ENCODE measurements at regions not wholly inside any gene's neighbourhood (a gene's known extent, or its start where the extent isn't known, plus 50 kb on each side); places are given as distances from the start of the nearest gene placed in this dataset.
A peak's percentile ranks its signal among the peaks of the same experiment; 100 is the strongest.

- no peak for DNase-seq (ENCODE audit: low read depth, low spot score)
- H3K4me3 ChIP-seq (ENCODE audit: low read depth, low read length), result no peak overlapping the region
- POLR2A ChIA-PET, result no interaction called here
- CTCF ChIA-PET, result interaction anchor here (0.9 to 2.7 kb wide), 3 partner anchors 9 to 17 kb away, joined by 3 to 8 read pairs (median 3); no protein-coding TSS in a partner anchor
- TF ChIP-seq CTCF (IDR thresholded peaks at IDR 0.05; ENCODE audit: insufficient read depth, low read length, missing control alignments), result no peak
These were observed 86.4 kb upstream of the IFNE start for GRCh38 chr9:21568484-21568883.

- no peak for DNase-seq (ENCODE audit: low read depth, low spot score)
- H3K4me3 ChIP-seq (ENCODE audit: low read depth, low read length), result no peak overlapping the region
- TF ChIP-seq CTCF (IDR thresholded peaks at IDR 0.05; ENCODE audit: insufficient read depth, low read length, missing control alignments), result no peak
- CTCF ChIA-PET, result interaction anchor here (0.6 to 2.7 kb wide), 4 partner anchors 8 to 67 kb away, joined by 3 to 8 read pairs (median 4); no protein-coding TSS in a partner anchor
- POLR2A ChIA-PET, result no interaction called here
These were observed 87.6 kb upstream of the IFNE start for GRCh38 chr9:21569721-21570120.

GRCh38 chr9:21570643-21571275 is 88.6 kb upstream of the IFNE start:
- TF ChIP-seq CTCF (IDR thresholded peaks at IDR 0.05; ENCODE audit: insufficient read depth, low read length, missing control alignments), result no peak
- H3K4me3 ChIP-seq (ENCODE audit: low read depth, low read length), result no peak overlapping the region
- CTCF ChIA-PET, result interaction anchor here (0.8 to 3.4 kb wide), 5 partner anchors 9 to 218 kb away, joined by 3 to 11 read pairs (median 5); no protein-coding TSS in a partner anchor
- no peak for DNase-seq (ENCODE audit: low read depth, low spot score)
- POLR2A ChIA-PET, result no interaction called here

GRCh38 chr9:21574261-21574660 is 92.1 kb upstream of the IFNE start:
- ChIA-PET CTCF (interaction anchor here (0.9 to 3.4 kb wide), 4 partner anchors 12 to 215 kb away, joined by 3 to 11 read pairs (median 4); no protein-coding TSS in a partner anchor), POLR2A (no interaction called here)
- H3K4me3 ChIP-seq (ENCODE audit: low read depth, low read length), result no peak overlapping the region
- no peak for TF ChIP-seq CTCF (IDR thresholded peaks at IDR 0.05; ENCODE audit: insufficient read depth, low read length, missing control alignments)
- no peak for DNase-seq (ENCODE audit: low read depth, low spot score)

GRCh38 chr9:21576331-21577189 is 94.4 kb upstream of the IFNE start:
- H3K4me3 ChIP-seq (ENCODE audit: low read depth, low read length), result peak overlapping the region; percentile 47
- no peak for TF ChIP-seq CTCF (IDR thresholded peaks at IDR 0.05; ENCODE audit: insufficient read depth, low read length, missing control alignments)
- ChIA-PET CTCF (interaction anchor here (1.0 to 2.5 kb wide), 6 partner anchors 9 to 213 kb away, joined by 3 to 9 read pairs (median 6); no protein-coding TSS in a partner anchor), POLR2A (interaction anchor here (1.1 to 1.6 kb wide), 3 partner anchors 15 to 30 kb away, joined by 3 to 9 read pairs (median 6); no protein-coding TSS in a partner anchor)
- DNase-seq (ENCODE audit: low read depth, low spot score), result peak; percentile 82

GRCh38 chr9:21579247-21579671 is 97.1 kb upstream of the IFNE start:
- TF ChIP-seq CTCF (IDR thresholded peaks at IDR 0.05; ENCODE audit: insufficient read depth, low read length, missing control alignments), result no peak
- POLR2A ChIA-PET, result interaction anchor here (1.1 kb wide), 1 partner anchor 12 kb away, joined by 6 read pairs; no protein-coding TSS in a partner anchor
- DNase-seq (ENCODE audit: low read depth, low spot score), result no peak
- CTCF ChIA-PET, result interaction anchor here (0.9 to 1.0 kb wide), 2 partner anchors 18 to 130 kb away, joined by 3 to 5 read pairs; no protein-coding TSS in a partner anchor
- no peak overlapping the region for H3K4me3 ChIP-seq (ENCODE audit: low read depth, low read length)

Data from AG04449 (cell line).